GM18868 (cell line): ENCODE measurements at regions not wholly inside any gene's neighbourhood (a gene's known extent, or its start where the extent isn't known, plus 50 kb on each side); places are given as distances from the start of the nearest gene placed in this dataset.
"Not testable (repeated sequence)": the region's sequence is repeated elsewhere in the genome, so short reads cannot be mapped to it uniquely, and the experiment has no call there.

ENCODE experiments used
- ATAC-seq: cut with Tn5 transposase; IDR thresholded peaks from one replicate; pipeline ENCODE4 v1.9.1; 2021; ENCODE audit warnings: mild to moderate bottlenecking, moderate library complexity; ENCODE audit not compliant: unreplicated experiment

GRCh38 chr5:110869927-110870326 is 131.1 kb downstream of the SLC25A46 start:
- no peak for ATAC-seq

- no peak for ATAC-seq
Observed at GRCh38 chr5:110872200-110872599, 133.4 kb downstream of the SLC25A46 start.

GRCh38 chr5:110872963-110873362 is 134.2 kb downstream of the SLC25A46 start:
- ATAC-seq = no peak

GRCh38 chr5:110873773-110874437 is 135.1 kb downstream of the SLC25A46 start:
- no peak for ATAC-seq

- ATAC-seq = not testable (repeated sequence)
Observed at GRCh38 chr5:110875115-110875514, 136.3 kb downstream of the SLC25A46 start.

GRCh38 chr5:110878115-110878514 is 139.3 kb downstream of the SLC25A46 start:
- ATAC-seq = no peak

GRCh38 chr5:110879675-110880074 is 140.9 kb downstream of the SLC25A46 start:
- ATAC-seq = no peak

- ATAC-seq = no peak
Observed at GRCh38 chr5:110880413-110880812, 141.6 kb downstream of the SLC25A46 start.

GRCh38 chr5:110884005-110884404 is 145.2 kb downstream of the SLC25A46 start:
- ATAC-seq = no peak

- ATAC-seq = not testable (repeated sequence)
Observed at GRCh38 chr5:110887170-110887569, 148.4 kb downstream of the SLC25A46 start.

- not testable (repeated sequence) for ATAC-seq
Observed at GRCh38 chr5:110893854-110894483, 155.2 kb downstream of the SLC25A46 start.

- no peak for ATAC-seq
Observed at GRCh38 chr5:110894805-110895204, 156.0 kb downstream of the SLC25A46 start.

GRCh38 chr5:110896901-110897300 is 158.1 kb downstream of the SLC25A46 start:
- no peak for ATAC-seq

- peak; percentile 83 for ATAC-seq
Observed at GRCh38 chr5:110899566-110900412, 161.0 kb downstream of the SLC25A46 start.

- ATAC-seq = peak; percentile 37
Observed at GRCh38 chr5:110900829-110901228, 162.0 kb downstream of the SLC25A46 start.

GRCh38 chr5:110903966-110904365 is 165.2 kb downstream of the SLC25A46 start:
- no peak for ATAC-seq

- ATAC-seq = no peak
Observed at GRCh38 chr5:110908848-110909247, 162.7 kb upstream of the TSLP start.

- peak; percentile 53 for ATAC-seq
Observed at GRCh38 chr5:110909415-110909814, 162.1 kb upstream of the TSLP start.

- no peak for ATAC-seq
Observed at GRCh38 chr5:110909950-110910349, 161.6 kb upstream of the TSLP start.

- no peak for ATAC-seq
Observed at GRCh38 chr5:110913221-110913620, 158.3 kb upstream of the TSLP start.

- ATAC-seq = peak; percentile 85
Observed at GRCh38 chr5:110916381-110917049, 155.0 kb upstream of the TSLP start.
